Neural cell (in vitro differentiated cells): ENCODE measurements at regions not wholly inside any gene's neighbourhood (a gene's known extent, or its start where the extent isn't known, plus 50 kb on each side); places are given as distances from the start of the nearest gene placed in this dataset.

ENCODE experiments used
- H2AFZ ChIP-seq: fragments of 200-600, 300-800 bp; sonication (generic), shearing (Covaris generic); 2 replicates; pipeline ENCODE4 v1.6.0; 2014; ENCODE audit warnings: low read depth, mild to moderate bottlenecking, antibody characterized with exemption, low read length, moderate library complexity
- H3F3A ChIP-seq: fragments of 200-600 bp; shearing (Covaris generic); 2 replicates; pipeline ENCODE4 v1.6.1; 2016; ENCODE audit warnings: mild to moderate bottlenecking, moderate library complexity, mixed read lengths, antibody characterized with exemption, low read length; ENCODE audit not compliant: insufficient read depth, poor library complexity, severe bottlenecking
- H3K27ac ChIP-seq: fragments of 200-600, 300-800 bp; sonication (generic), shearing (Covaris generic); 2 replicates; pipeline ENCODE4 v1.5.1; 2014; ENCODE audit warnings: mild to moderate bottlenecking, low read length, moderate library complexity
- H3K27me3 ChIP-seq: fragments of 300-800, 200-600 bp; sonication (generic), shearing (Covaris generic); 2 replicates; pipeline ENCODE4 v1.6.0; 2014; ENCODE audit warnings: mild to moderate bottlenecking, low read depth, low read length, moderate library complexity; ENCODE audit not compliant: insufficient read depth
- H3K36me3 ChIP-seq: fragments of 300-800, 200-600 bp; sonication (generic), shearing (Covaris generic); 2 replicates; pipeline ENCODE4 v1.5.1; 2014; ENCODE audit warnings: mild to moderate bottlenecking, antibody characterized with exemption, low read length, moderate library complexity; ENCODE audit not compliant: insufficient read depth
- H3K4me2 ChIP-seq: fragments of 300-800, 200-600 bp; sonication (generic), shearing (Covaris generic); 2 replicates; pipeline ENCODE4 v1.6.0; 2014; ENCODE audit warnings: mild to moderate bottlenecking, low read length
- H3K4me3 ChIP-seq: fragments of 300-800, 200-600 bp; sonication (generic), shearing (Covaris generic); 2 replicates; pipeline ENCODE4 v1.5.1; 2014; ENCODE audit warnings: mild to moderate bottlenecking, low read length, moderate library complexity
- H3K79me2 ChIP-seq: fragments of 200-600 bp; shearing (Covaris generic); replicated peaks from 2 replicates; pipeline ENCODE4 v1.6.0; 2014; ENCODE audit warnings: mild to moderate bottlenecking, low read length, moderate library complexity; ENCODE audit not compliant: insufficient read depth
- H3K9ac ChIP-seq: fragments of 300-800, 200-600 bp; sonication (generic), shearing (Covaris generic); 2 replicates; pipeline ENCODE4 v1.6.1; 2016; ENCODE audit warnings: mild to moderate bottlenecking, low read length, mixed read lengths
- H3K9me2 ChIP-seq: fragments of 200-600 bp; shearing (Covaris generic); 2 replicates; pipeline ENCODE4 v1.6.1; 2016; ENCODE audit warnings: mild to moderate bottlenecking, low read length, mixed read lengths; ENCODE audit not compliant: insufficient read depth
- H3K9me3 ChIP-seq: fragments of 200-600, 300-800 bp; sonication (generic), shearing (Covaris generic); 2 replicates; pipeline ENCODE4 v1.6.1; 2016; ENCODE audit warnings: mild to moderate bottlenecking, mixed run types, low read length, moderate library complexity, mixed read lengths
- H4K20me1 ChIP-seq: fragments of 200-600 bp; shearing (Covaris generic); 2 replicates; pipeline ENCODE4 v1.6.1; 2016; ENCODE audit warnings: mild to moderate bottlenecking, mixed run types; ENCODE audit not compliant: insufficient read depth
- CTCF ChIP-seq: fragments of 450-650 bp; IDR thresholded peaks from 2 replicates; pipeline ENCODE4 v1.5.1; 2014; ENCODE audit warnings: antibody characterized with exemption, mild to moderate bottlenecking, moderate library complexity; ENCODE audit not compliant: poor library complexity, severe bottlenecking
- EP300 ChIP-seq: fragments of 450-650 bp; conservative IDR thresholded peaks from 2 replicates; pipeline ENCODE4 v1.6.1; 2014; ENCODE audit warnings: antibody characterized with exemption, mild to moderate bottlenecking, moderate library complexity; ENCODE audit not compliant: poor library complexity, severe bottlenecking
- EZH2 ChIP-seq: fragments of 200-600, 300-800 bp; shearing (Covaris generic), sonication (generic); IDR thresholded peaks from 2 replicates; pipeline ENCODE4 v1.6.1; 2014; ENCODE audit warnings: antibody characterized with exemption, low read length, borderline replicate concordance, mild to moderate bottlenecking; ENCODE audit not compliant: insufficient read depth, poor library complexity, severe bottlenecking
- MXI1 ChIP-seq: fragments of 450-650 bp; conservative IDR thresholded peaks from 2 replicates; pipeline ENCODE4 v1.6.1; 2014; ENCODE audit warnings: antibody characterized with exemption, mild to moderate bottlenecking; ENCODE audit not compliant: poor library complexity, severe bottlenecking
- POLR2AphosphoS5 ChIP-seq: IDR thresholded peaks from 2 replicates; pipeline ENCODE4 v1.6.1; 2012
- RAD21 ChIP-seq: fragments of 450-650 bp; conservative IDR thresholded peaks from 2 replicates; pipeline ENCODE4 v1.6.1; 2014; ENCODE audit warnings: antibody characterized with exemption, mild to moderate bottlenecking, moderate library complexity
- REST ChIP-seq: IDR thresholded peaks from 2 replicates; pipeline ENCODE4 v1.6.1; 2012; ENCODE audit warnings: borderline replicate concordance
- SMC3 ChIP-seq: fragments of 450-650 bp; conservative IDR thresholded peaks from 2 replicates; pipeline ENCODE4 v1.6.1; 2014; ENCODE audit warnings: antibody characterized with exemption, mild to moderate bottlenecking, moderate library complexity; ENCODE audit not compliant: poor library complexity
- TAF1 ChIP-seq: IDR thresholded peaks from 2 replicates; pipeline ENCODE4 v1.6.1; 2012; ENCODE audit warnings: low read depth

GRCh38 chr22:26816726-26817125, 159.3 kb downstream of the MIAT start:
- no peak overlapping the region for H3K4me2 ChIP-seq
- no peak overlapping the region for H3K27ac ChIP-seq
- no peak for TF ChIP-seq SMC3
- no peak for TF ChIP-seq TAF1
- TF ChIP-seq EP300: no peak
- TF ChIP-seq CTCF: no peak
- TF ChIP-seq POLR2AphosphoS5: no peak
- TF ChIP-seq MXI1: no peak
- TF ChIP-seq REST: no peak
- TF ChIP-seq EZH2: no peak
- H2AFZ ChIP-seq: no peak overlapping the region
- H3K36me3 ChIP-seq: no peaks in the 10 kb centered on the region
- no peaks in the 10 kb centered on the region for H3K9me2 ChIP-seq
- no peaks in the 10 kb centered on the region for H3K79me2 ChIP-seq
- H3K4me3 ChIP-seq: no peak overlapping the region
- no peaks in the 10 kb centered on the region for H3K27me3 ChIP-seq
- no peaks in the 10 kb centered on the region for H3K9me3 ChIP-seq
- H3K9ac ChIP-seq: no peak overlapping the region
- H4K20me1 ChIP-seq: no peaks in the 10 kb centered on the region
- no peaks in the 10 kb centered on the region for H3F3A ChIP-seq

GRCh38 chr22:26817926-26818325, 160.5 kb downstream of the MIAT start:
- Histone ChIP-seq H3K4me2 (no peak overlapping the region), H3K27ac (no peak overlapping the region), H3F3A (no peaks in the 10 kb centered on the region), H3K4me3 (no peak overlapping the region), H3K36me3 (no peaks in the 10 kb centered on the region), H2AFZ (no peak overlapping the region), H3K9me2 (no peaks in the 10 kb centered on the region), H4K20me1 (no peaks in the 10 kb centered on the region), H3K79me2 (no peaks in the 10 kb centered on the region), H3K9me3 (no peaks in the 10 kb centered on the region), H3K9ac (no peak overlapping the region), H3K27me3 (no peaks in the 10 kb centered on the region)
- no peak for TF ChIP-seq CTCF
- TF ChIP-seq EP300: no peak
- no peak for TF ChIP-seq EZH2
- no peak for TF ChIP-seq POLR2AphosphoS5
- no peak for TF ChIP-seq TAF1
- no peak for TF ChIP-seq RAD21
- no peak for TF ChIP-seq MXI1
- no peak for TF ChIP-seq REST
- no peak for TF ChIP-seq SMC3
